Body of pancreas (tissue), 4 donors: ENCODE measurements at regions not wholly inside any gene's neighbourhood (a gene's known extent, or its start where the extent isn't known, plus 50 kb on each side); places are given as distances from the start of the nearest gene placed in this dataset.

Experiments
- ATAC-seq: fragments of 150-250 bp; one replicate; pipeline ENCODE4 v1.9.1; 2016
- DNase-seq, 4 donors: peaks; one replicate each; pipeline ENCODE4 v3.0.0-alpha.2; 2019
- H3K27ac ChIP-seq, 4 donors: fragments of 200-600 bp; sonication (generic); 1 replicate in 3 of 4; 2 replicates in 1 of 4; pipeline versions ENCODE4 v1.5.1 to v1.6.1; 2016 to 2019; ENCODE audit warnings: mild to moderate bottlenecking in 1 of 4, mixed read lengths in 1 of 4, moderate library complexity in 1 of 4
- H3K27me3 ChIP-seq, 2 donors: fragments of 200-600 bp; sonication (generic); one replicate each; pipeline ENCODE4 v1.6.0; 2016; ENCODE audit warnings: mild to moderate bottlenecking in 1 of 2
- H3K36me3 ChIP-seq, 2 donors: fragments of 200-600 bp; sonication (generic); replicated peaks in 1 of 2; 2 replicates each; pipeline ENCODE4 v1.5.1; 2016; ENCODE audit warnings: low read depth in 2 of 2; ENCODE audit not compliant: insufficient read depth in 1 of 2
- H3K4me1 ChIP-seq: fragments of 200-600 bp; sonication (generic); one replicate; pipeline ENCODE4 v1.6.0; 2016
- H3K4me3 ChIP-seq, 2 donors: fragments of 200-600 bp; sonication (generic); 1 replicate in 1 of 2; 2 replicates in 1 of 2; pipeline ENCODE4 v1.5.1; 2016 to 2019
- H3K9me3 ChIP-seq, 3 donors: fragments of 200-600 bp; sonication (generic); 1 replicate in 2 of 3; 2 replicates in 1 of 3; pipeline ENCODE4 v1.5.1; 2016
- CTCF ChIP-seq, 7 experiments: fragments of 450-650 bp in 4 of 7; fragments of 200-600 bp in 3 of 7; sonication (generic) in 3 of 7; IDR thresholded peaks; one replicate each; pipeline ENCODE4 v1.5.1; 2016 to 2019; ENCODE audit warnings: antibody characterized with exemption in 7 of 7
- POLR2A ChIP-seq, 3 donors: fragments of 450-650 bp; IDR thresholded peaks; one replicate each; pipeline ENCODE4 v1.6.1; 2016; ENCODE audit warnings: antibody characterized with exemption in 3 of 3, mild to moderate bottlenecking in 2 of 3
- WGBS, 2 donors: methylation state at CpG; one replicate each; pipeline ENCODE4 v1.1.5; 2017; 5-methylcytosine and 5-hydroxymethylcytosine counted together
- intact Hi-C: fragments of 100-400 bp; cut with DNase I; formaldehyde crosslinking; loops from one replicate; pipeline ENCODE4 v1.15.1; 2023

GRCh38 chr1:36729716-36730510 lies 247.2 kb upstream of the CSF3R start:
- no peak for DNase-seq
- Histone ChIP-seq H3K36me3 (no peaks in the 10 kb centered on the region), H3K4me3 (no peak overlapping the region), H3K27ac (no peak overlapping the region), H3K9me3 (no peaks in the 10 kb centered on the region), H3K4me1 (no peaks in the 10 kb centered on the region), H3K27me3 (no peaks in the 10 kb centered on the region)
- intact Hi-C loops = no loop called here
- TF ChIP-seq CTCF (IDR thresholded peaks at IDR 0.05) (no peak), POLR2A (IDR thresholded peaks at IDR 0.05) (no peak)
- 49 to 60% methylated on average over 10 to 12 of the region's 12 CpGs for WGBS, 2 donors
- no peak for ATAC-seq

DNA sequence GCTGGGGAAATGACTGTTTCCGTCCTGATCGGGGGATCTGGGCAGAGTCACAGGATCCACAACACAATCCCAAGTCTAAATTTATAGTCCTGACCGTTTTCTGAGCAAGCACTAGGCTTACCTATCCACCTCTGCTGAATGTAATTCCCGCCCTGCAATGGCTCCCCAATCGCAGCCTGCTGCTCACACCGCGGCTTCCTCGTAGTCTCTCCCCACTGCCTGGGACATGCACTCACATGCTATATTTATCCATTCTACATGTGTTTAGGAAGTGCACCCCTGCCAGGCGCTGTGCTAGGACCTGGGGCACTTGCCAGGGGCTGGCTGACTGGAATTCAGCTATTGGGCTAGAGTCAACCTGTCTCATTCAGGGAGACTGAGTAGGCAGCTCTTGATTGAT lies 246.6 kb upstream of the CSF3R start:
- intact Hi-C loops = no loop called here
- no peak for DNase-seq
- H3K4me1 ChIP-seq = no peaks in the 10 kb centered on the region
- no peak overlapping the region for H3K27ac ChIP-seq
- H3K36me3 ChIP-seq = no peaks in the 10 kb centered on the region
- no peak for ATAC-seq
- TF ChIP-seq POLR2A (IDR thresholded peaks at IDR 0.05) = no peak
- no peak for TF ChIP-seq CTCF (IDR thresholded peaks at IDR 0.05)
- WGBS, 2 donors = 63 to 66% methylated on average over 9 of the region's 9 CpGs
- no peak overlapping the region for H3K4me3 ChIP-seq
- no peaks in the 10 kb centered on the region for H3K9me3 ChIP-seq
- H3K27me3 ChIP-seq = no peaks in the 10 kb centered on the region

- no peaks in the 10 kb centered on the region for H3K27me3 ChIP-seq
- no peaks in the 10 kb centered on the region for H3K4me1 ChIP-seq
- 62 to 63% methylated on average over 6 of the region's 6 CpGs for WGBS, 2 donors
- ATAC-seq = no peak
- H3K9me3 ChIP-seq = no peaks in the 10 kb centered on the region
- no peak overlapping the region for H3K4me3 ChIP-seq
- intact Hi-C loops = no loop called here
- no peak for DNase-seq
- no peak for TF ChIP-seq CTCF (IDR thresholded peaks at IDR 0.05)
- H3K27ac ChIP-seq = no peak overlapping the region
- H3K36me3 ChIP-seq = no peaks in the 10 kb centered on the region
These were observed 246.1 kb upstream of the CSF3R start for GRCh38 chr1:36728846-36729245.

DNA sequence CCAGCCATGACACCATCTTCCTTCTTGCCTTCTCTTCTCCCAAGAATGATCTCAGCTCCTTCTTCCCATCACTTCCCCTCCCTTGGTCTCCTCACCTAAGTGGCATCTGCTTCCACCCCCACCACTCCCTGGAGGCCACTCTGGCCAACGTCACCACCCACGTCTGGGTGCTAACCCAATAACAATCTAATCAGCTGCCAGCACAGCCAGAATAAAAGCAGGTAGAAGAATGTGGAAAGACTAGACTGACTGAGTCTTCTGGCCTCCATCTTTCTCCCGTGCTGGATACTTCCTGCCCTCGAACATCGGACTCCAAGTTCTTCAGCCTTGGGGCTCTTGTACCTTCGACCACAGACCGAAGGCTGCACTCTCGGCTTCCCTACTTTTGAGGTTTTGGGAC lies 245.3 kb upstream of the CSF3R start:
- 72 to 74% methylated on average over 7 to 8 of the region's 8 CpGs for WGBS, 2 donors
- H3K4me1 ChIP-seq = no peaks in the 10 kb centered on the region
- no peaks in the 10 kb centered on the region for H3K9me3 ChIP-seq
- ATAC-seq (no peak), DNase-seq (no peak)
- TF ChIP-seq CTCF (IDR thresholded peaks at IDR 0.05) (no peak), POLR2A (IDR thresholded peaks at IDR 0.05) (no peak)
- H3K4me3 ChIP-seq = no peak overlapping the region
- intact Hi-C loops = no loop called here
- H3K36me3 ChIP-seq = no peaks in the 10 kb centered on the region
- H3K27ac ChIP-seq = no peak overlapping the region
- H3K27me3 ChIP-seq = no peaks in the 10 kb centered on the region

- no peaks in the 10 kb centered on the region for H3K9me3 ChIP-seq
- TF ChIP-seq POLR2A (IDR thresholded peaks at IDR 0.05) = no peak
- no peak for TF ChIP-seq CTCF (IDR thresholded peaks at IDR 0.05)
- no peaks in the 10 kb centered on the region for H3K36me3 ChIP-seq
- whole genome bisulfite sequencing, 2 donors = 42 to 48% methylated on average over 3 of the region's 3 CpGs
- H3K27me3 ChIP-seq = no peaks in the 10 kb centered on the region
- intact Hi-C loops = no loop called here
- no peak overlapping the region for H3K4me3 ChIP-seq
- ATAC-seq (no peak), DNase-seq (no peak)
- no peak overlapping the region for H3K27ac ChIP-seq
- no peaks in the 10 kb centered on the region for H3K4me1 ChIP-seq
These were observed 242.4 kb upstream of the CSF3R start for GRCh38 chr1:36725151-36725550.
